Endothelial cell (in vitro differentiated cells): ENCODE measurements at regions not wholly inside any gene's neighbourhood (a gene's known extent, or its start where the extent isn't known, plus 50 kb on each side); places are given as distances from the start of the nearest gene placed in this dataset.

Source experiments
- DNase-seq: peaks from one replicate; pipeline ENCODE4 v3.0.0; 2021; ENCODE audit warnings: low spot score
- H3K27ac Mint-ChIP-seq: one replicate; pipeline ENCODE4 v1.8.0; 2021; ENCODE audit warnings: mixed read lengths, inconsistent platforms; ENCODE audit not compliant: unreplicated experiment
- H3K27me3 Mint-ChIP-seq: one replicate; pipeline ENCODE4 v1.8.0; 2021; ENCODE audit warnings: mild to moderate bottlenecking, moderate library complexity, mixed read lengths, inconsistent platforms; ENCODE audit not compliant: unreplicated experiment
- H3K36me3 Mint-ChIP-seq: one replicate; pipeline ENCODE4 v1.8.0; 2021; ENCODE audit warnings: mild to moderate bottlenecking, low read depth, mixed read lengths, inconsistent platforms; ENCODE audit not compliant: unreplicated experiment
- H3K4me1 Mint-ChIP-seq: one replicate; pipeline ENCODE4 v1.8.0; 2021; ENCODE audit warnings: mild to moderate bottlenecking, mixed read lengths, inconsistent platforms; ENCODE audit not compliant: unreplicated experiment
- H3K4me3 Mint-ChIP-seq: one replicate; pipeline ENCODE4 v1.8.0; 2021; ENCODE audit warnings: mild to moderate bottlenecking, mixed read lengths, inconsistent platforms; ENCODE audit not compliant: unreplicated experiment
- H3K9me3 Mint-ChIP-seq: one replicate; pipeline ENCODE4 v1.8.0; 2021; ENCODE audit warnings: mixed read lengths, inconsistent platforms; ENCODE audit not compliant: unreplicated experiment
- TF ChIP-seq, protein P1 (sequence below): fragments of 200-600 bp; sonication (generic); IDR thresholded peaks from one replicate; pipeline ENCODE4 v1.5.0; 2021; ENCODE audit warnings: antibody characterized with exemption; ENCODE audit not compliant: unreplicated experiment

DNA sequence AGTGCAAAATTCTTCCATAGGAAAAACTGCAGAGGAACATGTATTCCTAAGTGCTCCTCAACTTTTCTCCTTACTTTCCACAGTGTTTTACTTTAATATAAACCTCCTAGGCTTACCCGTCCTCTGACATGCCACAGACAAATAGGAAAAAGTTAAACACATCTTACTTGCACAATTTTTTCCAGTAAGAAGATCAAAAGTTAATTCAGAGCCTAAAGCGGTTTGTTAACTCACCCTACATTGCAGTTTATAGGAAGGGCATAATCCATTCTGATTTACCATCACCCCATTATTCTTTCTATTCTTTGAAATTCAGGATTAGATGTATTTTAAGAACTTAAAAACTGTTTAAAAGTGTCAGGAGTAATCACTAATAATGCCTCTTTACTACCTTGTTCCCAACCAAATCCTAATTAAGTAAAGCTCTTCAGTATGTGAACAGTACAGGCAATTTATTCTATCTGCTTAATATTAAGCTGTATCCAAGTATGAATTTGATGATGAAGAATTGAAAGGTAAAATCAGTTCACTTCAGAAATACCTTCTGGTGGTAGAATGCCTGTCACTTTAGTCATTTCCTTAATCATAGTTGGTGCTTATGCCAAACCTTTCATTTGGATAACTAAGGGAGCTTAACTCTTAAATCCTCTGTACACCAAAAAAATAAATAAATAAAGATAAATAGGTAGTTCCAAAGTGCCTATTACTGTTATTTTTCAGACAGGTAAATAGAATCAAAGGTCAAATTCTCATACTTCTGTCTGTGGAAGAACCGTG, 292.0 kb downstream of the ALDH8A1 start:
- TF ChIP-seq, protein P1, sequence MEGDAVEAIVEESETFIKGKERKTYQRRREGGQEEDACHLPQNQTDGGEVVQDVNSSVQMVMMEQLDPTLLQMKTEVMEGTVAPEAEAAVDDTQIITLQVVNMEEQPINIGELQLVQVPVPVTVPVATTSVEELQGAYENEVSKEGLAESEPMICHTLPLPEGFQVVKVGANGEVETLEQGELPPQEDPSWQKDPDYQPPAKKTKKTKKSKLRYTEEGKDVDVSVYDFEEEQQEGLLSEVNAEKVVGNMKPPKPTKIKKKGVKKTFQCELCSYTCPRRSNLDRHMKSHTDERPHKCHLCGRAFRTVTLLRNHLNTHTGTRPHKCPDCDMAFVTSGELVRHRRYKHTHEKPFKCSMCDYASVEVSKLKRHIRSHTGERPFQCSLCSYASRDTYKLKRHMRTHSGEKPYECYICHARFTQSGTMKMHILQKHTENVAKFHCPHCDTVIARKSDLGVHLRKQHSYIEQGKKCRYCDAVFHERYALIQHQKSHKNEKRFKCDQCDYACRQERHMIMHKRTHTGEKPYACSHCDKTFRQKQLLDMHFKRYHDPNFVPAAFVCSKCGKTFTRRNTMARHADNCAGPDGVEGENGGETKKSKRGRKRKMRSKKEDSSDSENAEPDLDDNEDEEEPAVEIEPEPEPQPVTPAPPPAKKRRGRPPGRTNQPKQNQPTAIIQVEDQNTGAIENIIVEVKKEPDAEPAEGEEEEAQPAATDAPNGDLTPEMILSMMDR, result no peak
- Mint-ChIP-seq H3K4me3 (no peak overlapping the region), H3K4me1 (no peaks in the 10 kb centered on the region), H3K36me3 (no peaks in the 10 kb centered on the region), H3K27me3 (peaks cover 2% of the 10 kb centered on the region), H3K9me3 (no peaks in the 10 kb centered on the region), H3K27ac (no peak overlapping the region)
- DNase-seq, result no peak

DNA sequence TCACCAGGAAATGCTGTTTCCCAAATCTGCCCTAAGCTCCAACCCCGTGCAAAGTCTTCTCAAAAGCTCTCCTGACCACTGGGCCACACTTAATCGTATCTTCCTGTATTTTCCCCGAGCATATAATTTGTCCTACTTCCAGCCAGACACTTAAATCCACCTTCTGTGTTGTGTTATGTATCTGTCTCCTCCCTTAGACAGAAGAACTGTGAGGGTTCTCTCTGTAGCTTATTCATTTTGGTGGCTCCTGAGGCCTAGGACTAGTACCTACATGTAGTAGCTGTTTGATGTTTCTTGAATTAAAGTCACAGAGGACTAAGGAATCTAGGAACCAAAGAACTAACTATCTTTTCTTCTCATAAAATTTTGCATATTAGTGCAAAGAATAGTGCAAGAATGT, 292.6 kb downstream of the ALDH8A1 start:
- H3K4me3 Mint-ChIP-seq, result no peak overlapping the region
- peaks cover 2% of the 10 kb centered on the region for H3K27me3 Mint-ChIP-seq
- no peaks in the 10 kb centered on the region for H3K9me3 Mint-ChIP-seq
- TF ChIP-seq, protein P1, result no peak
- DNase-seq, result no peak
- H3K4me1 Mint-ChIP-seq, result no peaks in the 10 kb centered on the region
- no peaks in the 10 kb centered on the region for H3K36me3 Mint-ChIP-seq
- H3K27ac Mint-ChIP-seq, result no peak overlapping the region

DNA sequence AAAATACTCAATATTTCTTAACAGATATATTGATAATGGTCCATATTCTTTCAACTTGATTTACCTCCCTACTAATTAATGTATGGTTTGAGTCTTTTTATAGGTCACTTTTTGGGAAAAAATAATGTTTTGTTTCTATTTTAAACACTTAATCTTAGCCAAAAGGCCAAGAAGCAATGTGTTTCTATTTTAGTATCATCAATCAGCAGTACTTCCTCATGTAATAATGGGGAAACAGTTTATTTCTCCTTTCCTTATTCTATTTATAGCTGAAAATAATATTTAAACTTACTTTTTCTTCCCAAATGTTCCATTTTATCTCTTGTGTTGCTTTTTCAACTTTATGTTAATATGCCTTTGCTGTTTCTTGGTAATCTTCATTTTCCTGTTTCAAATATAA, 295.1 kb downstream of the ALDH8A1 start:
- H3K27ac Mint-ChIP-seq, result no peak overlapping the region
- peaks cover 2% of the 10 kb centered on the region for H3K27me3 Mint-ChIP-seq
- H3K4me3 Mint-ChIP-seq, result no peak overlapping the region
- no peaks in the 10 kb centered on the region for H3K9me3 Mint-ChIP-seq
- TF ChIP-seq, protein P1, result no peak
- H3K36me3 Mint-ChIP-seq, result no peaks in the 10 kb centered on the region
- DNase-seq, result no peak
- H3K4me1 Mint-ChIP-seq, result peaks cover 4% of the 10 kb centered on the region

DNA sequence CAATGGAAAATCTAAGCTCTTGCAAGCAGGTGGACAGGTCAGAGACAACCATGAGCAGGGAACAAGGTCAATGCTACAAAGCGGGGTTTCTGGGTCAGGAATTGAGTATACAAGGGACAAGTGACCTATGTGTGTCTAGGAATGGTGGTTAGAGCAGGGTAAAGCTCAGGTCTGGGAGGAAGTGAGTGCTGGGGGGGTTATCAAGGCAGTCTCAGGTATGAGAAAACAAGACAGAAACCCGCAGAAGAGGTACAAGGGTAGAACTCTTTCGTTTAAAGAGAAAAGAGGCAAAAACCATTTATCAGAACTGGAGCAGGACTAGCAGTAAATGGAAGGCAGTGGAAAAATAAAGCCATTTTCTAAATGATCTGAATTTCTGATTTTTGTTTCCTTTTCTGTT, 298.4 kb downstream of the ALDH8A1 start:
- Mint-ChIP-seq H3K36me3 (no peaks in the 10 kb centered on the region), H3K4me3 (no peak overlapping the region), H3K9me3 (no peaks in the 10 kb centered on the region), H3K27me3 (no peaks in the 10 kb centered on the region), H3K4me1 (peaks cover 4% of the 10 kb centered on the region), H3K27ac (no peak overlapping the region)
- DNase-seq, result no peak
- TF ChIP-seq, protein P1, result no peak

DNA sequence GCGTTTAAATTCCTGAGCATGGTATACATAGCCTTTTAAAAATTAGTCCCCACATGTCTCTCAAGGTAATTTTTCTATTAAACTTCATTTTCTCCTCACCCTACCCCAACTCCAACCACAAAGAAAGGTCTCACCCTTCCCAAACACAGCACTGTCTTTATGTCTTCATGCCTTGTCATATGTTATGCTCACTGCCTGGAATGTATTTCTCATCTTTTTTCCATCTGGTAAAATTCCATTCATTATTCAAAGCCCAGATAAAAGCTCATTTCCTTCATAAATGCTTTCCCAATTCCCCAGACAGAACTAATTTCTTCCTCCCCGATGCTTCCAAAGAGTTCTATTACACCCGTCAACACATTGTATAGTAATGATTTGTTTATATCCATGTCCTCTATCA, 302.0 kb downstream of the ALDH8A1 start:
- H3K36me3 Mint-ChIP-seq, result no peaks in the 10 kb centered on the region
- no peak overlapping the region for H3K4me3 Mint-ChIP-seq
- TF ChIP-seq, protein P1, result no peak
- no peak for DNase-seq
- no peaks in the 10 kb centered on the region for H3K9me3 Mint-ChIP-seq
- H3K4me1 Mint-ChIP-seq, result peaks cover 4% of the 10 kb centered on the region
- no peak overlapping the region for H3K27ac Mint-ChIP-seq
- peaks cover 3% of the 10 kb centered on the region for H3K27me3 Mint-ChIP-seq
